GM18519 (cell line): ENCODE measurements at regions not wholly inside any gene's neighbourhood (a gene's known extent, or its start where the extent isn't known, plus 50 kb on each side); places are given as distances from the start of the nearest gene placed in this dataset.

Experiments used
- ATAC-seq: cut with Tn5 transposase; IDR thresholded peaks from one replicate; pipeline ENCODE4 v1.9.1; 2021; ENCODE audit warnings: mild to moderate bottlenecking, moderate library complexity; ENCODE audit not compliant: unreplicated experiment, low FRiP score

- ATAC-seq = no peak
Observed at GRCh38 chr13:106306748-106307277, 228.6 kb downstream of the EFNB2 start.

GRCh38 chr13:106302843-106303242, 232.6 kb downstream of the EFNB2 start:
- ATAC-seq = no peak

- no peak for ATAC-seq
Observed at GRCh38 chr13:106302011-106302410, 233.5 kb downstream of the EFNB2 start.

GRCh38 chr13:106299621-106300020, 235.8 kb downstream of the EFNB2 start:
- no peak for ATAC-seq

DNA sequence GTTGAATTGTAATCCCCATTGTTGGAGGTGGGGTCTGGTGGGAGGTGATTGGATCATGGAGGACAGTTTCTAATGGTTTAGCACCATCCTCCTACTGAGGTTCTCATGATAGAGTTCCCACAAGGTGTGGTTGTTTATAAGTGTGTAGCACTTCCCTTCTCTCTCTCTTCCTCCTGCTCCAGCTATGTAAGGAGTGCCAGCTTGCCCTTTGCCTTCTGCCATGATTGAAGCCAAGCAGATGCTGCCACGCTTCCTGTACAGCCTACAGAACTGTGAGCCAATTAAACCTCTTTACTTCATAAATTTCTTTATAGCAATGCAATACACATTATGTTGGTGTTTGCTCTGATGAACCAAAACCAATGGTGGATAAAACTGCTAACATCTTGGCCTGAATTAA, 238.2 kb downstream of the EFNB2 start:
- no peak for ATAC-seq

DNA sequence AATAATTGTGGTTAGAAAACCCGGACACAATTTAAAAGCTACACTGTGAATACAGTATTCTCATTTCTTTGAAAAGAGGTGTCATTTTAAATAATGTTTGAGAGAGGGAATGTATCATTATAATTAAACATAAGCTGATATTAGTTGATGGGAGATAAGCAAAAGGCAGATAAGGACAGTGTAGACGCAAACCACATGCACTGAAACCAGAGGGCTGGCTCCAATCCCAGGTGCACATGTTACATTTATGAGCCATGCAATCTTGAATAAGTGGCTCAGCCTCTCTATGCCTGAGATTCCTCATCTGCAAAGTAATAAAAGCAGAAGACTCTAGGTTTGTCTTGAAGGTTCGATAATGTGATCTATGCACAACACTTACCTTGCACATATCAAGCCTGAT, 238.7 kb downstream of the EFNB2 start:
- no peak for ATAC-seq

GRCh38 chr13:106295971-106296370, 239.5 kb downstream of the EFNB2 start:
- ATAC-seq = no peak

DNA sequence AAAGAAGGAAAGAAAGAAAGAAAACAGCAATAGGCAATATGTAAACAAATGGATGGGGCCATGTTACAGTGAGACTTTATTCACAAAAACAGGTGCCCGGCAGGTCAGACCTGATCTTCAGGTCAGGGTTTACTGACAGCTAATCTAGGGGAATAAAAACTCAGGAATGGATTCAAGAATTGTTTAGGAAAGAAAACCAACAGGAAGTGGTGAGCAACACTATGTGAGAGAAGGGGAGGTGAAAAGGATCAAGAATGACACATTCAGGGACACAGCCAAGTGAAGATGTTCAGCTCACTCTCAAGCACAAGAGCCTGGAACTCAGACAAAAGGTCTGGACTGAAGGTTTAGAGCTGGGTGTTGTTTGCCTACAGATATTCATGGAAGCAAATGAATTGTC, 244.5 kb downstream of the EFNB2 start:
- no peak for ATAC-seq

DNA sequence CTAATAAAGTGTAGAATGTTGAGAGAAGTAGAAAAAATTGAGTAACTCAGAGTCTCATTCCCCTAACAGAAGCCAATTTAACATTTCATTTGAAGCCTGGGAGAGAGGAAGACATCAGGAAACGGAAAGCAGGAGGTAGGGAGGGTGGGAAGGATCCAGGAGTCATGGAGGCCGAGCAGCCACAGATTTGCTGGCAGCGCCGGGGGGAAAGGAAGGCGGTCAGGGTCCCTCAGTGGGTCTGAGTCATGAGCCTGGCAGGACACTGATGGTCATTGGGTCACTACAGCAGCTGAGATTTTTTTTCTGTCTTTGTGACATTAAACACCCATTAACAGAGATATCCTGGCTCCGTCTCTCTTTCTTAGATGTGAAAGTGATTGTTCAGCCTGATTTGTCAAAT, 248.1 kb downstream of the EFNB2 start:
- no peak for ATAC-seq

DNA sequence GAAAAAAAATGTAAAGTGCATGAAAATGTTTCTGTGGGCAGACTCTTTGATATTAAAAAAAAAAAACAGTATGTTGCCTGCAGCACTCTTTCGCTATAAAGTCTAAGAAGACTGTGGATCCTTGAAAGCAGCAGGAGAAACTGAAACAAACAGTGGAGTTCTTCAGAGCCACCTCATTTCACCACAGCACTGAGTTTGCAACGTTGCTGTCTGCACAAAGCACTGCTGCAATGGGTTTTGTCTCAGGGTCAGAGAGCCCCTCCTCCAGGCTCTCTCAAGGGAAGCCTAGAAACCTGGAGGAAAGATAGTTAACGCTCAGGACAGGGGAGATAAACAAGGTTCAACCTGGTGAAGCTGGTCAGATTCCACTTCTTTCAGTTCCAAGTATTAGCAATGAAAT, 248.7 kb downstream of the EFNB2 start:
- peak; percentile 94 for ATAC-seq

DNA sequence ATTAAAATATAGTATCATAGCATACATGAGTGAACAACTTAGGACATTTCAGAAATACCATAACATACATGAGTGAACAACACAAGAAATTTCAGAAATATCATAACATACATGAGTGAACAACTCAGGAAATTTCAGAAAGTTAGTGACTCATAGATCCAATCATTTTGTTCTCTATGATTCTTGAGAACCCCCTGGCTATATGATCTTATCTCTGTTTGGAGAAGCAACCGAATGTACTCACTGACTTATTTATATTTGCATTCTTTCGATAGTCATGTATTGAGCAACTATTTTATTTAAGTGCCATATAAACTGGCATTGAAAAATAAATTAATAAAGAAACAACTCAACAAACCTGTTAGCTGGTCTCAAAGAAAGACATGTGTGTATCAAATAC, 251.1 kb downstream of the EFNB2 start:
- ATAC-seq = no peak

DNA sequence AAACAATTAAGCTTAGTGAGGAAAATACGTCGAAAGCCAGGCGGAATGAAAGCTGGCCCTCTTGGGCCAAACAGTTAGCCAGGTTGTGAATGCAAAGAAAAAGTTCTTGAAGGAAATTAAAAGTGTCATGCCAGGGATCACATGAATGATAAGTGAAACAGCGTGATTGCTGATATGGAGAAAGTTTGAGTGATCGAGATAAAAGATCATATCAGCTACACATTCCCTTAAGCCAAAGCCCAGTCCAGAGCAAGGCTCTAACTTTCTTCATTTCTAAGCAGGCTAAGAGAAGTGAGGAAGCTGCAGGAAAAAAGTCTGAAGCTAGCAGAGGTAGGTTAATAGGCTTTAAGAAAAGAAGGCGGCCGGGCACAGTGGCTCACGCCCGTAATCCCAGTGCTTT, 254.0 kb downstream of the EFNB2 start:
- ATAC-seq = no peak

GRCh38 chr13:106277484-106278154, 257.8 kb downstream of the EFNB2 start:
- no peak for ATAC-seq

- ATAC-seq = no peak
Observed at GRCh38 chr13:106276876-106277275, 258.6 kb downstream of the EFNB2 start.

DNA sequence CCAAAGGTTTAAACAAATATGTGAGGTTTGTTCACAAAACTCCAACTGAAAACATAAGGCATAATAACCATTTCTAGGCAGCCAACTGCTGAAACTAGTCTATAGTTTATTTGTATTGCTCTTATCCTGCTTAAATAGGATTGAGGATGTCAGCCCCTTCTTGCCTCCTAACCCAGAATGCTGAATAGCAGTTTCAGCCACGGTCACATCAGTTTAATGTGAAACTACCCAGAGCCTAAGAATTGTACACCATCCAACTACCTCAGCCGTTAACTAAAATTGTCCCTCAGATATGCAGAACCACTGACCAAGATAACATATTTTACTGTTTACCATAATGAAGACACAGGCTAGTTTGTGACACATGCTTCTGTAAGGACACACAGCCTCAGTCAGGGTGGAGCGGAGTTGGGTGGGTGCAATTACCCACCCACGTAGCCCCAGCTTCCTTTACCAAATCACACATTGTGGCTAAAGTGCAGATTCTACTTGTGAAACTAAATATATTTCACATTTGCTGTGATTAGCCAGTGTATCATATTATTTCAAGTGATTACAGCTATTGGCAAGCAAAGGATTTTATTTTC, 259.9 kb downstream of the EFNB2 start:
- no peak for ATAC-seq

GRCh38 chr13:106274551-106275203, 260.8 kb downstream of the EFNB2 start:
- no peak for ATAC-seq

DNA sequence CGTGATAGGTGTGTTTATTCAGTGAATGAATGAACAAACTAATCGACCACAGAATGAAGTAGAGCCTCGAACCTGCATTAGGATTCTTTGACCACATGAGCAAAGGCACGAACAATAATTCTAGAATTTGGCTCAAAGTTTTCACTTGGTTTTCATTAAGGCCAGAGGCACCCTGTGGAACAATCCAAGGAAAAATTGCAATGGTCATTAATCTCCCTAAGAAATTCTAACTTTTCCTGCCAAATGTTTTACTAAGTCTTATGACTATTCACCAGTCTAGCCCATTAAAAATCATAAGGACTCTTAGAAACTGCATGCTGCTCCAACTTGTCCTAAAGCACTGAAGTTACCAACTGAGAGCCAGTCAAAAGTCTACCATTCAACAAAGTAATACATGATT, 271.7 kb downstream of the EFNB2 start:
- no peak for ATAC-seq

GRCh38 chr13:106262886-106263285, 272.6 kb downstream of the EFNB2 start:
- ATAC-seq = no peak

DNA sequence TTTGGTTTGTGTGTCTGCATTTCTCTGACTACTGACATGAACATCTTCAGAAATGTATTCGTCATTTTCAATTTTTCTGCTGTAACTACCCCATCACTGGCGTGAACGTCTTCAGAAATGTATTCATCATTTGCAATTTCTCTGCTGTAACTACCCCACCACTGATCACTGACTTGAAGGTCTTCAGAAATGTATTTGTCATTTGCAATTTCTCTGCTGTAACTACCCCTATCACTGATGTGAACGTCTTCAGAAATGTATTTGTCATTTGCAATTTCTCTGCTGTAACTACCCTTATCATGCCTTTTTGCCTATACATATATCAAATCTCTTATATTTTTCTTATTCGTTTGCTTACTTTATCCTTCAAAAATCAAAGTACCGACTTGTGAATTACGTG, 274.0 kb downstream of the EFNB2 start:
- no peak for ATAC-seq

DNA sequence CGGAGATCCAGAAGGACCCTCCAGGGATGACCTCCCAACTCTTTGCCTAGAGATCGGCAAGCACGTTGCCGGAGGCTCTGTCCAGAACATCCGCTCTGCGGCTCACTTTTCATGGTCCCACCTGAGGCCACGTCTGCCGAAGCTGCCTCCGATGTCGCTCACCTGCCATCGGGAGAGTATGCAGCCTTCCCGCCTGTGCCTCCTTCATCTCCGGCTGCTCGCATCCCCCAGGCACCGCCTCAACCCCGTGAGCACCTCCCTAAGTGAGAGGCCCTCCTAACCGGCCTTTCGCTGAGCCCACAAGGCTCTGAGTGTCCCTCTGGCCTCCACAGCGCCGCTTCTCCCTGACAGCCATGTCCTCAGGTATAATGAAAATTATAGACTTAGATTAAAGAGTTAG, 275.1 kb downstream of the EFNB2 start:
- ATAC-seq = no peak

DNA sequence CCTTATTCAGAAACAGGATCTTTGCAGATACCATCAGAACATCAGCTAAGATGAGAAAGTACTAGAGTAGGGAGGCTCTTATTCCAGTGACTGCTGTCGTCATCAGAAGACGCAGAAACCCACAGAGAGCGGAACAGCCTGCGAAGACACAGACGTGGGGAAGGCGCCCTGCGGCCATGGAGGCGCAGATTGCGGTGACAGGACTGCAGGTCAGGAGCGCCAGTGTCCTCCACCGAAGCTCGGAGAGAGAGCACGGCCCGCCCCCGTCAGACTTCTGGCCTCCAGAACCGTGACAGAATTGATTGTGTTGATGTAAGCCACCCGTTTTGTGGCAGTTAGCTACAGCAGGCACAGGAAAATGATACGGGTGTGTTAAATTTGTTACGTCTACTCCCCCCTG, 275.5 kb downstream of the EFNB2 start:
- no peak for ATAC-seq

DNA sequence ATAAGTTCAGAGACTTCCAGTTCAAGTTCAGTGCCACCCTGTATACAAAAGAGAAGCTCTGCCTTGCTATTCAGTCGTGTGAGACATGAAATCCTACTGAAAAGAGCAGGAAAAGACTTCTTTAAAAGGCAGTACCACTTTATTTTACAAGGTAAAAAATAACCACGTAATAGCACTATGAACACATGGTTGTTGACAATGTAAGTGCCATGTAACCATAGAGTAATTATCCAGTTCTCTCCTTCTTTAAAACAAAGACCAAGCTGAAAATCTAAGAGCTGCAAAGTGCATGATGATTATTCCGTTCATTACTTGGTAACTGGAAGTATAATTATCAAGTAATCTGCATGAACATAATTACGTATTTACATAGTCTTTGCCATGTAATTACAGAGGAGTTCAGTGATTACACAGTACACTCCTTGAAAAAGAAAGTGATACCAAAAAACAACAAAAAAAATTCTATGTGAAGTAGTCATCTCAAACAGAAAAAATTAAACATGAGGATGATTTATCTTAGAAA, 288.7 kb downstream of the EFNB2 start:
- no peak for ATAC-seq
